ENCODE measurements at regions not wholly inside any gene's neighbourhood (a gene's known extent, or its start where the extent isn't known, plus 50 kb on each side); places are given as distances from the start of the nearest gene placed in this dataset.
A peak's percentile ranks its signal among the peaks of the same experiment; 100 is the strongest.

GRCh38 chr10:9615189-9615588 lies 1402.5 kb upstream of the CELF2 start:
- H3K79me2 ChIP-seq (ENCODE audit: control insufficient read depth, insufficient read depth, low read length) = no peaks in the 10 kb centered on the region
- FAIRE-seq = peak; percentile 27
- in situ Hi-C loops (cut with MboI) = loop anchor here (25.0 kb wide), 1 partner anchor 1647 kb away; no protein-coding TSS in a partner anchor
- POLR2A ChIA-PET = no interaction called here
- H3K27me3 ChIP-seq (replicated peaks in 1 of 2; ENCODE audit: control insufficient read depth in 2 of 2, insufficient read depth in 2 of 2, low read length in 1 of 2) = no peaks in the 10 kb centered on the region
- intact Hi-C loops (cut with micrococcal nuclease; ENCODE audit: unreplicated experiment) = no loop called here
- H3K9ac ChIP-seq (ENCODE audit: control insufficient read depth, insufficient read depth, low read length) = no peak overlapping the region
- H2AFZ ChIP-seq (ENCODE audit: control insufficient read depth, low read depth, low read length) = no peak overlapping the region
- CTCF ChIA-PET = no interaction called here
- H4K20me1 ChIP-seq (ENCODE audit: control insufficient read depth, insufficient read depth) = no peaks in the 10 kb centered on the region
- RAD21 ChIA-PET (ENCODE audit: unreplicated experiment) = no interaction called here
- no peaks in the 10 kb centered on the region for H3K36me3 ChIP-seq (ENCODE audit: control insufficient read depth in 2 of 2, insufficient read depth in 2 of 2, low read length in 1 of 2)
- DNase-seq (ENCODE audit: low read depth, low spot score) = no peak
- H3K4me3 ChIP-seq = no peak overlapping the region
- BruUV-seq (replicated peaks) = no TSS peak
- no peak for TF ChIP-seq BMI1 (IDR thresholded peaks at IDR 0.05; ENCODE audit: borderline replicate concordance)
- TF ChIP-seq IKZF2 (IDR thresholded peaks at IDR 0.05) = no peak
- TF ChIP-seq SREBF1 (IDR thresholded peaks at IDR 0.05; ENCODE audit: low read length) = no peak
- TF ChIP-seq, protein P1, sequence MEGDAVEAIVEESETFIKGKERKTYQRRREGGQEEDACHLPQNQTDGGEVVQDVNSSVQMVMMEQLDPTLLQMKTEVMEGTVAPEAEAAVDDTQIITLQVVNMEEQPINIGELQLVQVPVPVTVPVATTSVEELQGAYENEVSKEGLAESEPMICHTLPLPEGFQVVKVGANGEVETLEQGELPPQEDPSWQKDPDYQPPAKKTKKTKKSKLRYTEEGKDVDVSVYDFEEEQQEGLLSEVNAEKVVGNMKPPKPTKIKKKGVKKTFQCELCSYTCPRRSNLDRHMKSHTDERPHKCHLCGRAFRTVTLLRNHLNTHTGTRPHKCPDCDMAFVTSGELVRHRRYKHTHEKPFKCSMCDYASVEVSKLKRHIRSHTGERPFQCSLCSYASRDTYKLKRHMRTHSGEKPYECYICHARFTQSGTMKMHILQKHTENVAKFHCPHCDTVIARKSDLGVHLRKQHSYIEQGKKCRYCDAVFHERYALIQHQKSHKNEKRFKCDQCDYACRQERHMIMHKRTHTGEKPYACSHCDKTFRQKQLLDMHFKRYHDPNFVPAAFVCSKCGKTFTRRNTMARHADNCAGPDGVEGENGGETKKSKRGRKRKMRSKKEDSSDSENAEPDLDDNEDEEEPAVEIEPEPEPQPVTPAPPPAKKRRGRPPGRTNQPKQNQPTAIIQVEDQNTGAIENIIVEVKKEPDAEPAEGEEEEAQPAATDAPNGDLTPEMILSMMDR (IDR thresholded peaks at IDR 0.05 in 2 of 3, conservative IDR thresholded peaks at IDR 0.05 in 1 of 3; ENCODE audit: control insufficient read depth in 2 of 3, extremely low read depth in 1 of 3, insufficient read depth in 1 of 3, low read depth in 3 of 3, low read length in 3 of 3) = no peak
- TF ChIP-seq ZSCAN29 (IDR thresholded peaks at IDR 0.05) = no peak
- TF ChIP-seq ATF2 (IDR thresholded peaks at IDR 0.05; ENCODE audit: low read length) = no peak
- no peak for TF ChIP-seq TBL1XR1 (IDR thresholded peaks at IDR 0.05; ENCODE audit: low read depth, low read length)
- TF ChIP-seq MYC (IDR thresholded peaks at IDR 0.05; ENCODE audit: insufficient read depth, insufficient read length, insufficient replicate concordance, low read length, severe bottlenecking) = no peak
- no peak for TF ChIP-seq GABPA (IDR thresholded peaks at IDR 0.05; ENCODE audit: low read depth)
- TF ChIP-seq HDAC6 (IDR thresholded peaks at IDR 0.05; ENCODE audit: unreplicated experiment) = no peak
- no peaks in the 10 kb centered on the region; the same call in 2 of the 3 replicates for H3K9me3 ChIP-seq (replicated peaks; ENCODE audit: control insufficient read depth, insufficient read depth, low read length)
- WGBS (ENCODE audit: insufficient coverage, insufficient replicate concordance, low lambda C conversion rate, missing lambda C conversion rate) = 2% methylated on average over 3 of the region's 3 CpGs
- peaks cover 4% of the 10 kb centered on the region; the same call in 1 of the 2 replicates for H3K4me1 ChIP-seq (ENCODE audit: control insufficient read depth, insufficient read depth, low read length)
- no peak for ATAC-seq
- H3K4me2 ChIP-seq (ENCODE audit: control insufficient read depth, insufficient read depth) = no peak overlapping the region
- SMC1A ChIA-PET (ENCODE audit: uncharacterized antibody, unreplicated experiment) = no interaction called here
- H3K27ac ChIP-seq (ENCODE audit: control insufficient read depth, insufficient read depth) = no peak overlapping the region
